ENCODE measurements at regions not wholly inside any gene's neighbourhood (a gene's known extent, or its start where the extent isn't known, plus 50 kb on each side); places are given as distances from the start of the nearest gene placed in this dataset.

GRCh38 chrX:16491461-16491860, 158.5 kb upstream of the S100G start:
- H3K4me3 Mint-ChIP-seq: no peak overlapping the region
- H3K27me3 Mint-ChIP-seq: no peaks in the 10 kb centered on the region

GRCh38 chrX:16496175-16496574, 153.8 kb upstream of the S100G start:
- Mint-ChIP-seq H3K4me3 (no peak overlapping the region), H3K36me3 (ENCODE audit: low read depth) (no peaks in the 10 kb centered on the region), H3K27ac (no peak overlapping the region), H3K4me1 (no peaks in the 10 kb centered on the region), H3K27me3 (no peaks in the 10 kb centered on the region)
- H3K9me3 ChIP-seq (ENCODE audit: control insufficient read depth, low read length, poor library complexity, severe bottlenecking): no peaks in the 10 kb centered on the region
- DNase-seq (no peak), ATAC-seq (no peak)

More at GRCh38 chrX:16491461-16491860, 158.5 kb upstream of the S100G start:
- no peak overlapping the region for H3K27ac Mint-ChIP-seq
- no peaks in the 10 kb centered on the region for H3K9me3 ChIP-seq (ENCODE audit: control insufficient read depth, low read length, poor library complexity, severe bottlenecking)
- no peaks in the 10 kb centered on the region for H3K36me3 Mint-ChIP-seq (ENCODE audit: low read depth)
- ATAC-seq: no peak
- no peaks in the 10 kb centered on the region for H3K4me1 Mint-ChIP-seq
- DNase-seq: no peak

- Mint-ChIP-seq H3K36me3 (ENCODE audit: low read depth) (no peaks in the 10 kb centered on the region), H3K4me3 (no peak overlapping the region), H3K27me3 (no peaks in the 10 kb centered on the region), H3K4me1 (no peaks in the 10 kb centered on the region), H3K27ac (no peak overlapping the region)
- no peaks in the 10 kb centered on the region for H3K9me3 ChIP-seq (ENCODE audit: control insufficient read depth, low read length, poor library complexity, severe bottlenecking)
- DNase-seq: no peak
- ATAC-seq: no peak
These were observed 137.9 kb upstream of the S100G start for GRCh38 chrX:16511796-16512776.

GRCh38 chrX:16516232-16516876, 133.6 kb upstream of the S100G start:
- Mint-ChIP-seq H3K27me3 (no peaks in the 10 kb centered on the region), H3K27ac (no peak overlapping the region), H3K4me1 (no peaks in the 10 kb centered on the region), H3K36me3 (ENCODE audit: low read depth) (no peaks in the 10 kb centered on the region), H3K4me3 (no peak overlapping the region)
- ATAC-seq (no peak), DNase-seq (no peak)
- no peaks in the 10 kb centered on the region for H3K9me3 ChIP-seq (ENCODE audit: control insufficient read depth, low read length, poor library complexity, severe bottlenecking)

- Mint-ChIP-seq H3K36me3 (ENCODE audit: low read depth) (peaks cover under 1% of the 10 kb centered on the region), H3K4me3 (no peak overlapping the region), H3K27me3 (no peaks in the 10 kb centered on the region), H3K4me1 (no peaks in the 10 kb centered on the region), H3K27ac (no peak overlapping the region)
- DNase-seq: no peak
- no peaks in the 10 kb centered on the region for H3K9me3 ChIP-seq (ENCODE audit: control insufficient read depth, low read length, poor library complexity, severe bottlenecking)
- no peak for ATAC-seq
These were observed 132.8 kb upstream of the S100G start for GRCh38 chrX:16517039-16517605.

- Mint-ChIP-seq H3K27me3 (no peaks in the 10 kb centered on the region), H3K36me3 (ENCODE audit: low read depth) (peaks cover 2% of the 10 kb centered on the region), H3K27ac (no peak overlapping the region), H3K4me3 (no peak overlapping the region), H3K4me1 (no peaks in the 10 kb centered on the region)
- H3K9me3 ChIP-seq (ENCODE audit: control insufficient read depth, low read length, poor library complexity, severe bottlenecking): no peaks in the 10 kb centered on the region
- DNase-seq: no peak
- no peak for ATAC-seq
These were observed 131.8 kb upstream of the S100G start for GRCh38 chrX:16518131-16518530.

- no peaks in the 10 kb centered on the region for H3K9me3 ChIP-seq (ENCODE audit: control insufficient read depth, low read length, poor library complexity, severe bottlenecking)
These were observed 125.6 kb upstream of the S100G start for GRCh38 chrX:16524316-16524715.

GRCh38 chrX:16526003-16526402, 124.0 kb upstream of the S100G start:
- no peak for DNase-seq
- no peaks in the 10 kb centered on the region for H3K9me3 ChIP-seq (ENCODE audit: control insufficient read depth, low read length, poor library complexity, severe bottlenecking)
- Mint-ChIP-seq H3K27me3 (no peaks in the 10 kb centered on the region), H3K27ac (no peak overlapping the region), H3K4me1 (peaks cover 15% of the 10 kb centered on the region), H3K36me3 (ENCODE audit: low read depth) (peaks cover 2% of the 10 kb centered on the region), H3K4me3 (no peak overlapping the region)
- no peak for ATAC-seq

More at GRCh38 chrX:16524316-16524715, 125.6 kb upstream of the S100G start:
- DNase-seq: no peak
- no peak overlapping the region for H3K4me3 Mint-ChIP-seq
- ATAC-seq: no peak
- peaks cover 2% of the 10 kb centered on the region for H3K36me3 Mint-ChIP-seq (ENCODE audit: low read depth)
- no peak overlapping the region for H3K27ac Mint-ChIP-seq
- H3K27me3 Mint-ChIP-seq: no peaks in the 10 kb centered on the region
- H3K4me1 Mint-ChIP-seq: peaks cover 12% of the 10 kb centered on the region

- H3K27ac Mint-ChIP-seq: peak overlapping the region; percentile 78
These were observed 121.3 kb upstream of the S100G start for GRCh38 chrX:16528620-16529019.

More at GRCh38 chrX:16528620-16529019, 121.3 kb upstream of the S100G start:
- Mint-ChIP-seq H3K36me3 (ENCODE audit: low read depth) (no peaks in the 10 kb centered on the region), H3K27me3 (no peaks in the 10 kb centered on the region), H3K4me1 (peaks cover 15% of the 10 kb centered on the region), H3K4me3 (peak overlapping the region; percentile 64)
- ATAC-seq (peak; percentile 95), DNase-seq (peak in 2 of 3 donors; percentile 6 to 9)
- no peaks in the 10 kb centered on the region for H3K9me3 ChIP-seq (ENCODE audit: control insufficient read depth, low read length, poor library complexity, severe bottlenecking)
